HG03460 (cell line): ENCODE measurements at regions not wholly inside any gene's neighbourhood (a gene's known extent, or its start where the extent isn't known, plus 50 kb on each side); places are given as distances from the start of the nearest gene placed in this dataset.
A peak's percentile ranks its signal among the peaks of the same experiment; 100 is the strongest.
"Not testable (repeated sequence)": the region's sequence is repeated elsewhere in the genome, so short reads cannot be mapped to it uniquely, and the experiment has no call there.

Source experiments
- ATAC-seq: cut with Tn5 transposase; IDR thresholded peaks from one replicate; pipeline ENCODE4 v1.9.1; 2021; ENCODE audit not compliant: unreplicated experiment

GRCh38 chr14:34050606-34051005 is 99.7 kb upstream of the EGLN3 start:
- no peak for ATAC-seq

- ATAC-seq, result no peak
These were observed 98.9 kb upstream of the EGLN3 start for GRCh38 chr14:34049790-34050189.

GRCh38 chr14:34049187-34049586 is 98.3 kb upstream of the EGLN3 start:
- ATAC-seq, result not testable (repeated sequence)

- no peak for ATAC-seq
These were observed 96.1 kb upstream of the EGLN3 start for GRCh38 chr14:34046799-34047520.

GRCh38 chr14:34044666-34045306 is 93.9 kb upstream of the EGLN3 start:
- no peak for ATAC-seq

GRCh38 chr14:34044373-34044637 is 93.4 kb upstream of the EGLN3 start:
- no peak for ATAC-seq

GRCh38 chr14:34043627-34044372 is 92.9 kb upstream of the EGLN3 start:
- peak; percentile 95 for ATAC-seq

- no peak for ATAC-seq
These were observed 90.3 kb upstream of the EGLN3 start for GRCh38 chr14:34041220-34041619.

GRCh38 chr14:34040766-34041165 is 89.9 kb upstream of the EGLN3 start:
- no peak for ATAC-seq

GRCh38 chr14:34039428-34040047 is 88.7 kb upstream of the EGLN3 start:
- ATAC-seq, result no peak

GRCh38 chr14:34038358-34039057 is 87.6 kb upstream of the EGLN3 start:
- ATAC-seq, result no peak

- no peak for ATAC-seq
These were observed 85.5 kb upstream of the EGLN3 start for GRCh38 chr14:34036319-34036766.

GRCh38 chr14:34035934-34036250 is 85.0 kb upstream of the EGLN3 start:
- no peak for ATAC-seq

- ATAC-seq, result no peak
These were observed 84.5 kb upstream of the EGLN3 start for GRCh38 chr14:34035177-34035933.

GRCh38 chr14:34034447-34035176 is 83.7 kb upstream of the EGLN3 start:
- ATAC-seq, result no peak

GRCh38 chr14:34032720-34033119 is 81.8 kb upstream of the EGLN3 start:
- no peak for ATAC-seq

GRCh38 chr14:34030864-34031263 is 80.0 kb upstream of the EGLN3 start:
- ATAC-seq, result no peak

GRCh38 chr14:34029921-34030334 is 79.1 kb upstream of the EGLN3 start:
- ATAC-seq, result no peak

GRCh38 chr14:34027990-34028495 is 77.2 kb upstream of the EGLN3 start:
- ATAC-seq, result no peak
